Muscle of leg (tissue), 3 donors: ENCODE measurements at regions not wholly inside any gene's neighbourhood (a gene's known extent, or its start where the extent isn't known, plus 50 kb on each side); places are given as distances from the start of the nearest gene placed in this dataset.
"Not testable (repeated sequence)": the region's sequence is repeated elsewhere in the genome, so short reads cannot be mapped to it uniquely, and the experiment has no call there.

Experiments used
- DNase-seq: peaks from one replicate; pipeline ENCODE4 v3.0.0; 2013
- H3K27ac ChIP-seq: one replicate; pipeline ENCODE4 v1.5.1; 2013; ENCODE audit warnings: mild to moderate bottlenecking, low read length, control low read depth
- H3K27me3 ChIP-seq: one replicate; pipeline ENCODE4 v1.6.1; 2013; ENCODE audit warnings: low read length; ENCODE audit not compliant: control insufficient read depth, insufficient read depth
- H3K36me3 ChIP-seq: one replicate; pipeline ENCODE4 v1.6.1; 2013; ENCODE audit warnings: low read length; ENCODE audit not compliant: control insufficient read depth, insufficient read depth
- H3K4me1 ChIP-seq: one replicate; pipeline ENCODE4 v1.6.1; 2013; ENCODE audit warnings: low read length; ENCODE audit not compliant: control insufficient read depth, insufficient read depth
- H3K4me3 ChIP-seq: one replicate; pipeline ENCODE4 v1.5.1; 2013; ENCODE audit warnings: low read length, control low read depth
- H3K9me3 ChIP-seq: replicated peaks from 2 replicates; pipeline ENCODE4 v1.6.1; 2013; ENCODE audit warnings: low read depth, low read length; ENCODE audit not compliant: control insufficient read depth
- WGBS: methylation state at CpG from one replicate; pipeline ENCODE4 v1.1.5; 2013; ENCODE audit warnings: missing lambda C conversion rate; ENCODE audit not compliant: insufficient coverage; 5-methylcytosine and 5-hydroxymethylcytosine counted together

GRCh38 chr10:23917251-23917840 lies 291.6 kb upstream of the KIAA1217 start:
- H3K27me3 ChIP-seq, result no peaks in the 10 kb centered on the region
- DNase-seq, result peak; percentile 84
- H3K4me3 ChIP-seq, result no peak overlapping the region
- H3K36me3 ChIP-seq, result no peaks in the 10 kb centered on the region
- no peaks in the 10 kb centered on the region for H3K9me3 ChIP-seq
- 13% methylated on average over 3 of the region's 4 CpGs for WGBS
- H3K27ac ChIP-seq, result peak overlapping the region; percentile 81
- peaks cover 24% of the 10 kb centered on the region for H3K4me1 ChIP-seq

DNA sequence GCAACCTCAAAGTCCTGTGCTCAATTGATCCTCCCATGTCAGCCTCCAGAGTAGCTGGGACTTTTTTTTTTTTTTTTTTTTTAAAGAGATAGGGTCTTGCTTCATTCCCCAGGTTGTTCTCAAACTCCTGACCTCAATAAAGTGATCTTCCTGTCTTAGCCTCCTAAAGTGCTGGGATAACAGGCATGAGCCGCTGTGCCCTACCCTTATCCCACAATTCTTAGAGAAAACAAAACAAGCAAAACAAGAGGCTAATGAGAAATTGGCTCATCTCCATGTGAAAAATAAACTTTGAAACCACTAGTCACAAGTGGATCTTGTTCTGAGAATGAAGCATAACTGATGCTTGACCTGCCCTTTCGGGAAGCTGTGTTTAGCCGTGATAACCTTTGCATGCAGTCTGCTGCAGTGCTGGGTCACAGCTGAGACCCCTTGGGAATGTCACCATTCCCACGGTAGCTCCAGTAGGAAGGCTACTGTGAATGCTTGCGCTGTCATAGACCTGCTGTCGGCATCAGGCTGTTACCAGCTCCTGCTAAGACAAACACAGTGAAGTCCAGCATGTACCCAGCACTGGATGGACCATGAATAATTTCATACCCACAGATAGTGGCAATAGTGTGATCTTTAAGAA lies 290.7 kb upstream of the KIAA1217 start:
- Histone ChIP-seq H3K27ac (peak overlapping the region; percentile 74), H3K4me3 (no peak overlapping the region), H3K4me1 (peaks cover 24% of the 10 kb centered on the region), H3K36me3 (no peaks in the 10 kb centered on the region), H3K27me3 (no peaks in the 10 kb centered on the region), H3K9me3 (no peaks in the 10 kb centered on the region)
- DNase-seq, result peak; percentile 25
- WGBS, result 74% methylated on average over 5 of the region's 6 CpGs

DNA sequence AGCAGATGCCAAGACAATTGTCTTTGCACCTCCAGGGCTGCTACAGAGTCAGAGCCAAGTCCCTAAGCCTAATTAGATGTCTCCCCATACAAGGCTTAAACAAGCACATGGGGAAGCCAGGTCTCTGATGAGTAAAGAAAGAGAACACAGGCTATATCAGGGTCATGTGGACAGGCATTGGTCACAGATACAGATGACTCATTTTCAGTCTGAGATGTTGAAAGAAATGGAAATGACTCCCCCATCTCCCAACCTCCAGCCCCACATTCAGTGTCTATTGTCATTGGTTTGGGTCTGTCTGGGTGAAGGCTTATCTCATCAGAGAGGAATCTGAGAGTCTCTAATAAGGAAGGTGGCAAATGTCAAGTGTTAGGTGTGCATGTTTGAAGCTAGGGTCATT lies 290.1 kb upstream of the KIAA1217 start:
- no peak overlapping the region for H3K4me3 ChIP-seq
- peaks cover 24% of the 10 kb centered on the region for H3K4me1 ChIP-seq
- no peak for DNase-seq
- H3K9me3 ChIP-seq, result no peaks in the 10 kb centered on the region
- H3K36me3 ChIP-seq, result no peaks in the 10 kb centered on the region
- H3K27me3 ChIP-seq, result no peaks in the 10 kb centered on the region
- peak overlapping the region; percentile 74 for H3K27ac ChIP-seq

- H3K4me3 ChIP-seq, result no peak overlapping the region
- WGBS, result no CpG with 5 or more reads among the region's 8 CpGs
- DNase-seq, result peak; percentile 84
- H3K9me3 ChIP-seq, result no peaks in the 10 kb centered on the region
- H3K27ac ChIP-seq, result no peak overlapping the region
- H3K4me1 ChIP-seq, result peaks cover 3% of the 10 kb centered on the region
- H3K27me3 ChIP-seq, result no peaks in the 10 kb centered on the region
- no peaks in the 10 kb centered on the region for H3K36me3 ChIP-seq
These were observed 281.2 kb upstream of the KIAA1217 start for GRCh38 chr10:23927576-23928325.

GRCh38 chr10:23934023-23934422 lies 274.9 kb upstream of the KIAA1217 start:
- not testable (repeated sequence) for H3K27me3 ChIP-seq, H3K9me3 ChIP-seq, H3K27ac ChIP-seq, DNase-seq, H3K4me3 ChIP-seq, H3K4me1 ChIP-seq, H3K36me3 ChIP-seq
- WGBS, result no CpG with 5 or more reads among the region's 3 CpGs

DNA sequence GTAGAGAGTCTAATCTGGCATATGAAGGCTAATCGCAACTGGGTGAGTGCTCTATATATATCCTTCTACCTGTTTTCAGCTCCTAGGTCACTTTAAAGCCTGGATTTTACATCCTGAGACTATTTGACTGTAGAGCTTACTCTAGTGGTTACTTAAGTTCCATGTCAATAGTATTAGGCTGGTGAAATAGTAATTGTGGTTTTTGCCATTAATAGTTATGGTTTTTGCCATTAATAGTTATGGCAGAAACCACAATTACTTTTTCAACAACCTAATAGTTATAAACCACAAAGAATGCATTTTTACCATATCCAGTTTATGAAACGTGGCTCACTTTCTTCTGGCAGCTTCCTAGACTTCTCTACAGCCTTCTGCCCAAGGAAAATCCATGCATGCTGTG lies 263.1 kb upstream of the KIAA1217 start:
- WGBS, result no CpG with 5 or more reads among the region's 2 CpGs

GRCh38 chr10:23951841-23952240 lies 257.1 kb upstream of the KIAA1217 start:
- no peak for DNase-seq
- Histone ChIP-seq H3K36me3 (no peaks in the 10 kb centered on the region), H3K9me3 (peaks cover 10% of the 10 kb centered on the region), H3K27me3 (no peaks in the 10 kb centered on the region), H3K4me3 (no peak overlapping the region), H3K4me1 (no peaks in the 10 kb centered on the region), H3K27ac (no peak overlapping the region)
- WGBS, result no CpG with 5 or more reads among the region's 6 CpGs

More for the DNA sequence above, 263.1 kb upstream of the KIAA1217 start:
- Histone ChIP-seq H3K36me3 (no peaks in the 10 kb centered on the region), H3K27ac (no peak overlapping the region), H3K27me3 (no peaks in the 10 kb centered on the region), H3K4me1 (no peaks in the 10 kb centered on the region), H3K4me3 (no peak overlapping the region), H3K9me3 (no peaks in the 10 kb centered on the region)
- DNase-seq, result no peak

GRCh38 chr10:23955456-23956225 lies 253.3 kb upstream of the KIAA1217 start:
- DNase-seq, result no peak
- Histone ChIP-seq H3K36me3 (no peaks in the 10 kb centered on the region), H3K4me3 (no peak overlapping the region), H3K4me1 (no peaks in the 10 kb centered on the region), H3K27me3 (no peaks in the 10 kb centered on the region), H3K27ac (no peak overlapping the region), H3K9me3 (peaks cover 10% of the 10 kb centered on the region)
- WGBS, result 76% methylated on average over 5 of the region's 10 CpGs

DNA sequence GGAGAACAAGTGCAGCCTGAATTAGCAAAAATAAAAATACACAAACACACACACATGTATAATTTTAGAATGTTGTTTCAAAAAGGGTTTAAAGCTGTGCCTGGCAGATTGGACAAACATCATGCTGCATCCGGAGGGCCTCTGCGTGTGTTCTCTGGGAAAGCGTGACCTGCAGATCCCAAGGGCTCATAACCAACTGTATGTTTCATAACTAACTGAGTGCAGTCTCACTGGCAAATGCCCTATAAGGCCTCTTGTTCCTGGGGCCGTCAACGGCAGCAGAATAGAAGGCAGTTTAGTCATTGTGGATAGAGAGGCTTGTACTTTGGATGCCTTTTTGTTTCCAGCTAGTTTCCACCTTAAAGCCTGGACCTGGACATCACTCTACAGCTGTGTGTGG lies 243.8 kb upstream of the KIAA1217 start:
- H3K27me3 ChIP-seq, result no peaks in the 10 kb centered on the region

DNA sequence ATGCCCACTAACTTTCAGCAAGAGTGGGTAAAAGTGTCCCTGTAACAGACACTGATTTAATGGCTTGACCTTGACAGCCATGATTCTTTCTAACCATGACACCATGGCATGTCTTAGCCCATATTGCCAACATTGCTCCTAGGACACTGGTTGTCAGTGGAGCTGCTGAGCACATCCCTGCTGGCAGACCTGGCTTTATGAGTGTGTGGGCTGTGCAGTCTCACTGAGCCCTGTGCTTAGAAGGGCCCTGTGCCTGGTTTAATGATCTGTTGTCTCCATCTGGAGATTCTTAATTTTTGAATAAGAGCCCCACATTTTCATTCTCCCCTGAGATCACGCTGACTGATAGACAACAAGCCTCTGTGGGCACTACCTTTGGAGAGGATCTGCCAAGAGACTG lies 243.1 kb upstream of the KIAA1217 start:
- no CpG with 5 or more reads among the region's 1 CpG for WGBS
- no peaks in the 10 kb centered on the region for H3K27me3 ChIP-seq
- no peaks in the 10 kb centered on the region for H3K4me1 ChIP-seq
- no peaks in the 10 kb centered on the region for H3K36me3 ChIP-seq
- no peak overlapping the region for H3K4me3 ChIP-seq
- H3K9me3 ChIP-seq, result no peaks in the 10 kb centered on the region
- no peak for DNase-seq
- no peak overlapping the region for H3K27ac ChIP-seq

More for the DNA sequence above, 243.8 kb upstream of the KIAA1217 start:
- no peaks in the 10 kb centered on the region for H3K9me3 ChIP-seq
- no peak overlapping the region for H3K4me3 ChIP-seq
- H3K36me3 ChIP-seq, result no peaks in the 10 kb centered on the region
- no peaks in the 10 kb centered on the region for H3K4me1 ChIP-seq
- WGBS, result 89% methylated on average over 4 of the region's 5 CpGs
- no peak for DNase-seq
- H3K27ac ChIP-seq, result no peak overlapping the region
